Heart left ventricle (tissue), 13 donors: ENCODE measurements at regions not wholly inside any gene's neighbourhood (a gene's known extent, or its start where the extent isn't known, plus 50 kb on each side); places are given as distances from the start of the nearest gene placed in this dataset.

Source experiments
- POLR2A ChIP-seq, 2 donors: fragments of 450-650 bp; IDR thresholded peaks; one replicate each; pipeline ENCODE4 v1.6.1; 2017; ENCODE audit warnings: antibody characterized with exemption in 2 of 2, mild to moderate bottlenecking in 2 of 2, moderate library complexity in 2 of 2
- TF ChIP-seq, protein P1 (sequence below), 12 donors: fragments of 200-600 bp; sonication (generic) in 4 of 12; IDR thresholded peaks; one replicate each; pipeline versions ENCODE4 v1.5.0 to v1.8.0; 2018 to 2022; ENCODE audit warnings: antibody characterized with exemption in 12 of 12, mild to moderate bottlenecking in 5 of 12
- donor health status: ischemic (EF 13 %, LVEDD 7.1; RV severe dilation, severe dysfunction).
- donor health status: DM: no; HTN: yes; CAD: no.
- donor health status: DM: no; HTN: no; CAD: no.
- donor health status: ischemic (EF 25% LVEDD 6.9; RV normal size, moderate dysfunction).
- donor health status: ischemic (EF 25% LVEDD 5.7; RV mildly dilated, moderate dysfunction).
- donor health status: ischemic (EF 35%, LVEDD 5.7; RV mildly dilated, moderate dysfunction).
- donor health status: nonischemic (EF 11% LVEDD 7.7; RV severe dilation, severe dysfunction).
- donor health status: DM: yes; HTN: yes; CAD: no.
- donor health status: PGD.
- donor health status: ischemic (EF 29% LVEDD 5.4; RV normal size, mild dysfunction).
- donor health status: nonischemic (EF 23%, LVEDD 6.1; RV moderate dilation, normal function).

DNA sequence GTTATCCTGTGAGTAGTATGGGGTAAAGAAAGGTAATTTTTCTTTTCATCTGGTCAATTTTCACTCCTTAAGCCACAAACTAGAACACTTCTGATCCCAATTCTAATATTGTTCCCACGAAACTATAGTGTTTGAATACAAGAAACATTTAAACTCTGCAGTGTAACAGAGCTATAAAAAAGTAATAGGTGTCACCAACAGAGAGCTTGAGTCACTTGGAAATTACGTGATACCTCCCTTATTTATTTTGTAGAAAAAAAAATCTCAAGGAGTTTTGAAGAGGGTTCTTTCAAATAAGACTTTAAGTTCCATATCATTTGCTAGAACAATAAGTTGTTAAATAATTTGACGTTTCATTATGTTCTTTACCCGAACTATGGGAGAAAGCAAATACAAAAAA is 959.4 kb downstream of the JRKL start:
- TF ChIP-seq, protein P1, sequence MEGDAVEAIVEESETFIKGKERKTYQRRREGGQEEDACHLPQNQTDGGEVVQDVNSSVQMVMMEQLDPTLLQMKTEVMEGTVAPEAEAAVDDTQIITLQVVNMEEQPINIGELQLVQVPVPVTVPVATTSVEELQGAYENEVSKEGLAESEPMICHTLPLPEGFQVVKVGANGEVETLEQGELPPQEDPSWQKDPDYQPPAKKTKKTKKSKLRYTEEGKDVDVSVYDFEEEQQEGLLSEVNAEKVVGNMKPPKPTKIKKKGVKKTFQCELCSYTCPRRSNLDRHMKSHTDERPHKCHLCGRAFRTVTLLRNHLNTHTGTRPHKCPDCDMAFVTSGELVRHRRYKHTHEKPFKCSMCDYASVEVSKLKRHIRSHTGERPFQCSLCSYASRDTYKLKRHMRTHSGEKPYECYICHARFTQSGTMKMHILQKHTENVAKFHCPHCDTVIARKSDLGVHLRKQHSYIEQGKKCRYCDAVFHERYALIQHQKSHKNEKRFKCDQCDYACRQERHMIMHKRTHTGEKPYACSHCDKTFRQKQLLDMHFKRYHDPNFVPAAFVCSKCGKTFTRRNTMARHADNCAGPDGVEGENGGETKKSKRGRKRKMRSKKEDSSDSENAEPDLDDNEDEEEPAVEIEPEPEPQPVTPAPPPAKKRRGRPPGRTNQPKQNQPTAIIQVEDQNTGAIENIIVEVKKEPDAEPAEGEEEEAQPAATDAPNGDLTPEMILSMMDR (IDR thresholded peaks at IDR 0.05) = no peak
- no peak for TF ChIP-seq POLR2A (IDR thresholded peaks at IDR 0.05)
